Right lobe of liver (tissue), 4 donors: ENCODE measurements at regions not wholly inside any gene's neighbourhood (a gene's known extent, or its start where the extent isn't known, plus 50 kb on each side); places are given as distances from the start of the nearest gene placed in this dataset.

Experiments used
- CTCF ChIP-seq, 4 donors: fragments of 200-600 bp in 3 of 4; fragments of 450-650 bp in 1 of 4; IDR thresholded peaks; one replicate each; pipeline versions ENCODE4 v1.5.1 to v1.8.0; 2016 to 2022; ENCODE audit warnings: antibody characterized with exemption in 4 of 4, mild to moderate bottlenecking in 2 of 4
- POLR2A ChIP-seq: fragments of 450-650 bp; IDR thresholded peaks from one replicate; pipeline ENCODE4 v1.6.1; 2017; ENCODE audit warnings: antibody characterized with exemption, mild to moderate bottlenecking
- donor health status: DM: no; HTN: no; CAD: no.
- donor health status: DM: no; HTN: no; CAD: no.
- donor health status: DM: no; HTN: yes; CAD: no.

GRCh38 chr14:26138764-26139445, 458.9 kb downstream of the NOVA1 start:
- TF ChIP-seq CTCF (IDR thresholded peaks at IDR 0.05): peak in 1 of 4 donors; percentile 17
- no peak for TF ChIP-seq POLR2A
